ENCODE measurements at regions not wholly inside any gene's neighbourhood (a gene's known extent, or its start where the extent isn't known, plus 50 kb on each side); places are given as distances from the start of the nearest gene placed in this dataset.

- TF ChIP-seq POLR2AphosphoS5 (IDR thresholded peaks at IDR 0.05) (no peak), CTCF (IDR thresholded peaks at IDR 0.05) (no peak)
Observed at GRCh38 chr13:106888148-106888547, 320.2 kb upstream of the ARGLU1 start.
